ENCODE measurements at regions not wholly inside any gene's neighbourhood (a gene's known extent, or its start where the extent isn't known, plus 50 kb on each side); places are given as distances from the start of the nearest gene placed in this dataset.

DNA sequence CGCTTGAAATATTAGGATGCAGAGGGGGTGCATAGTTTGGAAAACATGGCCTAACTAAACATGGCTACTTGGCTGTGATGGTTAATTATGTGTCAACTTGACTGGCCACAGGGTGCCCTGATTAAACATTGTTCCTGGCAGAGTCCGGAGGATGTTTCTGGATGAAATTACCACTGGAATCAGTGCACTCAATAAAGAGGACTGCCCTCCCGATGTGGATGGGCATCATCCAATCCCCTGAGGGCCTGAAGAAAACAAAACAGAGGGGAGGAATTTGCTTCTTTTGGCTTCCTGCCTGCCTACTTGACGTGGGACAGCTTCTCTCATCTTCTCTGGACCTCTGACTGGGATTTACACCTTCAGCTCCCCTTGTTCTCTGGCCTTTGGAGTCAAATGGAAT is 79.1 kb upstream of the KCNE2 start:
- no peak overlapping the region for H3K4me3 ChIP-seq
- Mint-ChIP-seq H3K27ac (no peak overlapping the region), H3K4me1 (no peaks in the 10 kb centered on the region), H3K36me3 (ENCODE audit: low read depth) (peaks cover 21% of the 10 kb centered on the region), H3K27me3 (ENCODE audit: insufficient read depth, low read depth, poor library complexity) (peaks cover 4% of the 10 kb centered on the region), H3K9me3 (peaks cover 38% of the 10 kb centered on the region), H3K4me3 (no peak overlapping the region)
- DNase-seq (ENCODE audit: low spot score) (no peak), ATAC-seq (no peak)
- H2AFZ ChIP-seq, result no peak overlapping the region
- H3K4me2 ChIP-seq, result no peak overlapping the region
- H3K79me2 ChIP-seq (replicated peaks; ENCODE audit: insufficient read depth), result no peaks in the 10 kb centered on the region
- no peaks in the 10 kb centered on the region for H4K20me1 ChIP-seq (replicated peaks; ENCODE audit: insufficient read depth)
- H3K36me3 ChIP-seq (ENCODE audit: insufficient read depth), result no peaks in the 10 kb centered on the region
- H3F3A ChIP-seq (replicated peaks; ENCODE audit: low read depth), result no peaks in the 10 kb centered on the region
- no peaks in the 10 kb centered on the region for H3K4me1 ChIP-seq (ENCODE audit: insufficient read depth)
- H3K27ac ChIP-seq (ENCODE audit: low read depth), result no peak overlapping the region
- no peak for TF ChIP-seq CREB1 (CRISPR knock-in tag; IDR thresholded peaks at IDR 0.05; ENCODE audit: low read depth)
- TF ChIP-seq NANOG (IDR thresholded peaks at IDR 0.05; ENCODE audit: borderline replicate concordance), result no peak
- TF ChIP-seq POLR2AphosphoS5 (IDR thresholded peaks at IDR 0.05; ENCODE audit: low read depth), result no peak
- no peak for TF ChIP-seq ZNF114 (CRISPR knock-in tag; IDR thresholded peaks at IDR 0.05)
- TF ChIP-seq ZNF331 (CRISPR knock-in tag; IDR thresholded peaks at IDR 0.05; ENCODE audit: low read depth), result no peak
- TF ChIP-seq EZH2phosphoT487 (IDR thresholded peaks at IDR 0.05; ENCODE audit: unreplicated experiment), result no peak
- TF ChIP-seq, protein P1, sequence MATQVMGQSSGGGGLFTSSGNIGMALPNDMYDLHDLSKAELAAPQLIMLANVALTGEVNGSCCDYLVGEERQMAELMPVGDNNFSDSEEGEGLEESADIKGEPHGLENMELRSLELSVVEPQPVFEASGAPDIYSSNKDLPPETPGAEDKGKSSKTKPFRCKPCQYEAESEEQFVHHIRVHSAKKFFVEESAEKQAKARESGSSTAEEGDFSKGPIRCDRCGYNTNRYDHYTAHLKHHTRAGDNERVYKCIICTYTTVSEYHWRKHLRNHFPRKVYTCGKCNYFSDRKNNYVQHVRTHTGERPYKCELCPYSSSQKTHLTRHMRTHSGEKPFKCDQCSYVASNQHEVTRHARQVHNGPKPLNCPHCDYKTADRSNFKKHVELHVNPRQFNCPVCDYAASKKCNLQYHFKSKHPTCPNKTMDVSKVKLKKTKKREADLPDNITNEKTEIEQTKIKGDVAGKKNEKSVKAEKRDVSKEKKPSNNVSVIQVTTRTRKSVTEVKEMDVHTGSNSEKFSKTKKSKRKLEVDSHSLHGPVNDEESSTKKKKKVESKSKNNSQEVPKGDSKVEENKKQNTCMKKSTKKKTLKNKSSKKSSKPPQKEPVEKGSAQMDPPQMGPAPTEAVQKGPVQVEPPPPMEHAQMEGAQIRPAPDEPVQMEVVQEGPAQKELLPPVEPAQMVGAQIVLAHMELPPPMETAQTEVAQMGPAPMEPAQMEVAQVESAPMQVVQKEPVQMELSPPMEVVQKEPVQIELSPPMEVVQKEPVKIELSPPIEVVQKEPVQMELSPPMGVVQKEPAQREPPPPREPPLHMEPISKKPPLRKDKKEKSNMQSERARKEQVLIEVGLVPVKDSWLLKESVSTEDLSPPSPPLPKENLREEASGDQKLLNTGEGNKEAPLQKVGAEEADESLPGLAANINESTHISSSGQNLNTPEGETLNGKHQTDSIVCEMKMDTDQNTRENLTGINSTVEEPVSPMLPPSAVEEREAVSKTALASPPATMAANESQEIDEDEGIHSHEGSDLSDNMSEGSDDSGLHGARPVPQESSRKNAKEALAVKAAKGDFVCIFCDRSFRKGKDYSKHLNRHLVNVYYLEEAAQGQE (IDR thresholded peaks at IDR 0.05; ENCODE audit: unreplicated experiment), result no peak
- TF ChIP-seq ZNF462 (CRISPR knock-in tag; IDR thresholded peaks at IDR 0.05), result no peak
- TF ChIP-seq STAT1 (IDR thresholded peaks at IDR 0.05; ENCODE audit: unreplicated experiment), result no peak
- no peak for TF ChIP-seq ETS1 (IDR thresholded peaks at IDR 0.05)
- TF ChIP-seq, protein P2, sequence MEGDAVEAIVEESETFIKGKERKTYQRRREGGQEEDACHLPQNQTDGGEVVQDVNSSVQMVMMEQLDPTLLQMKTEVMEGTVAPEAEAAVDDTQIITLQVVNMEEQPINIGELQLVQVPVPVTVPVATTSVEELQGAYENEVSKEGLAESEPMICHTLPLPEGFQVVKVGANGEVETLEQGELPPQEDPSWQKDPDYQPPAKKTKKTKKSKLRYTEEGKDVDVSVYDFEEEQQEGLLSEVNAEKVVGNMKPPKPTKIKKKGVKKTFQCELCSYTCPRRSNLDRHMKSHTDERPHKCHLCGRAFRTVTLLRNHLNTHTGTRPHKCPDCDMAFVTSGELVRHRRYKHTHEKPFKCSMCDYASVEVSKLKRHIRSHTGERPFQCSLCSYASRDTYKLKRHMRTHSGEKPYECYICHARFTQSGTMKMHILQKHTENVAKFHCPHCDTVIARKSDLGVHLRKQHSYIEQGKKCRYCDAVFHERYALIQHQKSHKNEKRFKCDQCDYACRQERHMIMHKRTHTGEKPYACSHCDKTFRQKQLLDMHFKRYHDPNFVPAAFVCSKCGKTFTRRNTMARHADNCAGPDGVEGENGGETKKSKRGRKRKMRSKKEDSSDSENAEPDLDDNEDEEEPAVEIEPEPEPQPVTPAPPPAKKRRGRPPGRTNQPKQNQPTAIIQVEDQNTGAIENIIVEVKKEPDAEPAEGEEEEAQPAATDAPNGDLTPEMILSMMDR (conservative IDR thresholded peaks at IDR 0.05; ENCODE audit: low read depth in 2 of 2), result no peak
- TF ChIP-seq EZH2 (IDR thresholded peaks at IDR 0.05; ENCODE audit: low read depth, unreplicated experiment), result no peak
- no peaks in the 10 kb centered on the region for H3K27me3 ChIP-seq (ENCODE audit: insufficient read depth)
- peaks cover 4% of the 10 kb centered on the region; the same call in 1 of the 2 replicates for H3K9me2 ChIP-seq (ENCODE audit: insufficient read depth)

All from GM23338 (cell line).